Body of pancreas (tissue), 4 donors: ENCODE measurements at regions not wholly inside any gene's neighbourhood (a gene's known extent, or its start where the extent isn't known, plus 50 kb on each side); places are given as distances from the start of the nearest gene placed in this dataset.

Source experiments
- ATAC-seq: fragments of 150-250 bp; one replicate; pipeline ENCODE4 v1.9.1; 2016
- DNase-seq, 4 donors: peaks; one replicate each; pipeline ENCODE4 v3.0.0-alpha.2; 2019
- H3K27ac ChIP-seq, 4 donors: fragments of 200-600 bp; sonication (generic); 1 replicate in 3 of 4; 2 replicates in 1 of 4; pipeline versions ENCODE4 v1.5.1 to v1.6.1; 2016 to 2019; ENCODE audit warnings: mild to moderate bottlenecking in 1 of 4, mixed read lengths in 1 of 4, moderate library complexity in 1 of 4
- H3K27me3 ChIP-seq, 2 donors: fragments of 200-600 bp; sonication (generic); one replicate each; pipeline ENCODE4 v1.6.0; 2016; ENCODE audit warnings: mild to moderate bottlenecking in 1 of 2
- H3K36me3 ChIP-seq, 2 donors: fragments of 200-600 bp; sonication (generic); replicated peaks in 1 of 2; 2 replicates each; pipeline ENCODE4 v1.5.1; 2016; ENCODE audit warnings: low read depth in 2 of 2; ENCODE audit not compliant: insufficient read depth in 1 of 2
- H3K4me1 ChIP-seq: fragments of 200-600 bp; sonication (generic); one replicate; pipeline ENCODE4 v1.6.0; 2016
- H3K4me3 ChIP-seq, 2 donors: fragments of 200-600 bp; sonication (generic); 1 replicate in 1 of 2; 2 replicates in 1 of 2; pipeline ENCODE4 v1.5.1; 2016 to 2019
- H3K9me3 ChIP-seq, 3 donors: fragments of 200-600 bp; sonication (generic); 1 replicate in 2 of 3; 2 replicates in 1 of 3; pipeline ENCODE4 v1.5.1; 2016
- POLR2A ChIP-seq, 3 donors: fragments of 450-650 bp; IDR thresholded peaks; one replicate each; pipeline ENCODE4 v1.6.1; 2016; ENCODE audit warnings: antibody characterized with exemption in 3 of 3, mild to moderate bottlenecking in 2 of 3
- WGBS, 2 donors: methylation state at CpG; one replicate each; pipeline ENCODE4 v1.1.5; 2017; 5-methylcytosine and 5-hydroxymethylcytosine counted together
- intact Hi-C: fragments of 100-400 bp; cut with DNase I; formaldehyde crosslinking; loops from one replicate; pipeline ENCODE4 v1.15.1; 2023
- TF ChIP-seq, protein P1 (sequence below), 7 experiments: fragments of 450-650 bp in 4 of 7; fragments of 200-600 bp in 3 of 7; sonication (generic) in 3 of 7; IDR thresholded peaks; one replicate each; pipeline ENCODE4 v1.5.1; 2016 to 2019; ENCODE audit warnings: antibody characterized with exemption in 7 of 7

GRCh38 chr16:87015021-87015420 is 302.2 kb downstream of the C16orf95 start:
- Histone ChIP-seq H3K9me3 (no peaks in the 10 kb centered on the region), H3K36me3 (no peaks in the 10 kb centered on the region), H3K27ac (no peak overlapping the region), H3K4me1 (no peaks in the 10 kb centered on the region), H3K4me3 (no peak overlapping the region), H3K27me3 (peaks cover 0 to 4% of the 10 kb centered on the region in 2 donors)
- DNase-seq (no peak), ATAC-seq (no peak)
- TF ChIP-seq POLR2A (IDR thresholded peaks at IDR 0.05) = no peak
- TF ChIP-seq, protein P1, sequence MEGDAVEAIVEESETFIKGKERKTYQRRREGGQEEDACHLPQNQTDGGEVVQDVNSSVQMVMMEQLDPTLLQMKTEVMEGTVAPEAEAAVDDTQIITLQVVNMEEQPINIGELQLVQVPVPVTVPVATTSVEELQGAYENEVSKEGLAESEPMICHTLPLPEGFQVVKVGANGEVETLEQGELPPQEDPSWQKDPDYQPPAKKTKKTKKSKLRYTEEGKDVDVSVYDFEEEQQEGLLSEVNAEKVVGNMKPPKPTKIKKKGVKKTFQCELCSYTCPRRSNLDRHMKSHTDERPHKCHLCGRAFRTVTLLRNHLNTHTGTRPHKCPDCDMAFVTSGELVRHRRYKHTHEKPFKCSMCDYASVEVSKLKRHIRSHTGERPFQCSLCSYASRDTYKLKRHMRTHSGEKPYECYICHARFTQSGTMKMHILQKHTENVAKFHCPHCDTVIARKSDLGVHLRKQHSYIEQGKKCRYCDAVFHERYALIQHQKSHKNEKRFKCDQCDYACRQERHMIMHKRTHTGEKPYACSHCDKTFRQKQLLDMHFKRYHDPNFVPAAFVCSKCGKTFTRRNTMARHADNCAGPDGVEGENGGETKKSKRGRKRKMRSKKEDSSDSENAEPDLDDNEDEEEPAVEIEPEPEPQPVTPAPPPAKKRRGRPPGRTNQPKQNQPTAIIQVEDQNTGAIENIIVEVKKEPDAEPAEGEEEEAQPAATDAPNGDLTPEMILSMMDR (IDR thresholded peaks at IDR 0.05) = no peak
- 85 to 94% methylated on average over 5 of the region's 5 CpGs for WGBS, 2 donors
- intact Hi-C loops = no loop called here

GRCh38 chr16:87016046-87017035 is 300.9 kb downstream of the C16orf95 start:
- WGBS, 2 donors = 58 to 68% methylated on average over 15 of the region's 15 CpGs
- H3K27me3 ChIP-seq = peaks cover 3 to 4% of the 10 kb centered on the region in 2 donors
- TF ChIP-seq, protein P1 (IDR thresholded peaks at IDR 0.05) = no peak
- TF ChIP-seq POLR2A (IDR thresholded peaks at IDR 0.05) = no peak

DNA sequence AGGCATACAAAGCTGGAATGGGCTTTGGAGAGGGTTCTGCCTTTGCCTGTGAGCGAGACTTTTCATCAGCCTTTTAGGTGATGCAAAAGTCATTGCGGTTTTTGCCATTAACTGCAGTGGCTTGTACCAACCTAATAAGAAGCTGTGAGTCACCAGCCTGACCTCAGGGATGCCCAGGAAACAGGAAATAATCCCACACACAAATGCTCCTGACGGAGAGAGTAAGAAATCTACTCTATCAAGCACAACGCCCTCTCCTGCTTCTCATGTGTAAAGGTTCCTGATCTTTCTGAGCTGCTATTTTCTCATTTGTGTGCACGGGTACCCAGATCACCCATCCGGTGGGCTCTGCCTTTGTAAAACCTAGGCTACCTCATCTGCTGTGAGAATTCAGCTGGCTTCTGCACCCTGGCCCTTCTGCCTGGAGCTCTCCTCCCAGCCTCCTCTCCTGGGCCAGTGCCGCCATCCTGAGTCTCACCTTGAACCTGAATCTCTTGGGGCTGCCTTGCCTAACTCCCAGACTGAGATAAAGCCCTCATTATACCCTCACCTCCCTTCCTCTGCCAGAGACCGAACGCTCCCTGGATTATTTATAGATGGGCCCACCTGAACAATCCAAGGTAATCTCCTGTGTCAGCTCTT is 299.7 kb downstream of the C16orf95 start:
- ATAC-seq (no peak), DNase-seq (peak in 1 of 4 donors; percentile 12)
- no peak overlapping the region for H3K27ac ChIP-seq
- no peak for TF ChIP-seq POLR2A (IDR thresholded peaks at IDR 0.05)
- TF ChIP-seq, protein P1 (IDR thresholded peaks at IDR 0.05) = no peak
- H3K36me3 ChIP-seq = no peaks in the 10 kb centered on the region
- no peak overlapping the region for H3K4me3 ChIP-seq
- H3K4me1 ChIP-seq = no peaks in the 10 kb centered on the region
- intact Hi-C loops = no loop called here
- 35 to 51% methylated on average over 9 of the region's 9 CpGs for WGBS, 2 donors
- peaks cover 3 to 4% of the 10 kb centered on the region in 2 donors for H3K27me3 ChIP-seq
- H3K9me3 ChIP-seq = no peaks in the 10 kb centered on the region

More at GRCh38 chr16:87016046-87017035, 300.9 kb downstream of the C16orf95 start:
- intact Hi-C loops = no loop called here
- H3K36me3 ChIP-seq = no peaks in the 10 kb centered on the region
- H3K4me1 ChIP-seq = no peaks in the 10 kb centered on the region
- no peak overlapping the region for H3K4me3 ChIP-seq
- no peak for ATAC-seq
- H3K27ac ChIP-seq = no peak overlapping the region
- DNase-seq = no peak
- no peaks in the 10 kb centered on the region for H3K9me3 ChIP-seq

- H3K27ac ChIP-seq = no peak overlapping the region
- H3K4me1 ChIP-seq = no peaks in the 10 kb centered on the region
- ATAC-seq (no peak), DNase-seq (no peak)
- H3K9me3 ChIP-seq = no peaks in the 10 kb centered on the region
- no peaks in the 10 kb centered on the region for H3K36me3 ChIP-seq
- 95 to 96% methylated on average over 1 of the region's 1 CpG for WGBS, 2 donors
- H3K27me3 ChIP-seq = no peaks in the 10 kb centered on the region
- no peak overlapping the region for H3K4me3 ChIP-seq
- TF ChIP-seq POLR2A (IDR thresholded peaks at IDR 0.05) = no peak
- TF ChIP-seq, protein P1 (IDR thresholded peaks at IDR 0.05) = no peak
- intact Hi-C loops = no loop called here
Measured at GRCh38 chr16:87025676-87026075, 291.5 kb downstream of the C16orf95 start.
